ENCODE measurements at regions not wholly inside any gene's neighbourhood (a gene's known extent, or its start where the extent isn't known, plus 50 kb on each side); places are given as distances from the start of the nearest gene placed in this dataset.
A peak's percentile ranks its signal among the peaks of the same experiment; 100 is the strongest.

DNA sequence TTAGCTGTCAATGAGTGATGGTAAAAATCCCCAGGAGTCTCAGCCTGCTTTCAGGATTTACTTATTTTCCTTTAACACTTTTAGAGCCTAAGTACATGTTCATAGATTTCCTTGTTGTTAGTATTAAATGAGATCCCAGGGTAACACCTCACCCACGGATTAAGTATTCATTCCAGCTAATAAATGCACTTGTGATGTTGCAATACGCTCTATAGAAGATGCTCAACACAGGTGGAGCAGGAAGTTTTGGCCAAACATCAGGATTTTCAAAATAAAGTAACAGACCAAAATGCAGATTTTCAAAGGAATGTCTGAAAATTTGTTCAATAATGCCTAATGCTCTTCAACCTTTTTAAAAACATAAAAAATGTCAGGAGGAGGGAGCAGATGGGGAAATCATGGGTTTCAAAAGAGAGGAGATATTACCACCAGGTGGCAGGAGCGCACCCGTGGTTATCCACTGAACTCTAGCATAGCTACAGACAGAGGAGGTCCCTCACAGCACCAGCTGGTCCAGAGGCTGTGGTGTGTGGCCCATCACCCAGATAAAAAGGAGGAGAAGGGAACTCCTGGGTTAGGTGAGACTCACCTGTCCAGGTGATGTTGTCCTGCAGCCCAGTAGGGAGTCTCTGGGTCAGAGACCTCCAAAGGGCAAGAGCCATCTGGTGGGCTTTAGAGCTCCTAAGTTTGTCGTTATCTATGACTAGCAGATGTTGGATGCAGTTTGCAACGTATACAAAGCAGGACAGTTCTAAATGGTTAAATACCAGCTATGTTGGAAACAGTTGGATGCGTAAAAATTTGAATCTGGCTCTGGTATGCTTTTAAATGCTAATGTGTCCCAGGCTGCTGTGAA, 1158.4 kb upstream of the TMEM132C start:
- TF ChIP-seq, protein P1, sequence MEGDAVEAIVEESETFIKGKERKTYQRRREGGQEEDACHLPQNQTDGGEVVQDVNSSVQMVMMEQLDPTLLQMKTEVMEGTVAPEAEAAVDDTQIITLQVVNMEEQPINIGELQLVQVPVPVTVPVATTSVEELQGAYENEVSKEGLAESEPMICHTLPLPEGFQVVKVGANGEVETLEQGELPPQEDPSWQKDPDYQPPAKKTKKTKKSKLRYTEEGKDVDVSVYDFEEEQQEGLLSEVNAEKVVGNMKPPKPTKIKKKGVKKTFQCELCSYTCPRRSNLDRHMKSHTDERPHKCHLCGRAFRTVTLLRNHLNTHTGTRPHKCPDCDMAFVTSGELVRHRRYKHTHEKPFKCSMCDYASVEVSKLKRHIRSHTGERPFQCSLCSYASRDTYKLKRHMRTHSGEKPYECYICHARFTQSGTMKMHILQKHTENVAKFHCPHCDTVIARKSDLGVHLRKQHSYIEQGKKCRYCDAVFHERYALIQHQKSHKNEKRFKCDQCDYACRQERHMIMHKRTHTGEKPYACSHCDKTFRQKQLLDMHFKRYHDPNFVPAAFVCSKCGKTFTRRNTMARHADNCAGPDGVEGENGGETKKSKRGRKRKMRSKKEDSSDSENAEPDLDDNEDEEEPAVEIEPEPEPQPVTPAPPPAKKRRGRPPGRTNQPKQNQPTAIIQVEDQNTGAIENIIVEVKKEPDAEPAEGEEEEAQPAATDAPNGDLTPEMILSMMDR (IDR thresholded peaks at IDR 0.05; ENCODE audit: insufficient read depth, missing control alignments): peak; percentile 57
- FAIRE-seq (no peak), DNase-seq (ENCODE audit: insufficient read length, low spot score) (no peak)

DNA sequence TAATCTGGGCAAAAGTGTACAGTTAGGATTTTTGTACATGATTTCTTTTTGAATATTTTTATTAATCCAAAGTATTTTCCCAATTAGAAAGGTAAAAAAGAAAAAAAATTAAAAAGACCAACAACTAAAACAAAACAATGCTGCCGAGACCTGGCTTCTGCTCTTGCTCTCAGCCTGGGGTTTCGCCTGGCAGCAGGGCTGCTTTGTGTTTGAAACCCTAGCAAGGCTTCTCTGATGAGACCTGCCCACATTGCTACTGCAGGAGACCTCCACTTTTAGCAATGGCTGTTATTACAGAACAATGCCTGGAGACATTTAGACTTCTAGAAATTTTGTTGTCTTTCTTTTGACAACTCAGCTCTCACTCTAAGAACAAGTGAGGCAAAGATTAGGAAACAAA, 1153.0 kb upstream of the TMEM132C start:
- no peak for FAIRE-seq
- no peak for DNase-seq (ENCODE audit: insufficient read length, low spot score)
- TF ChIP-seq, protein P1 (IDR thresholded peaks at IDR 0.05; ENCODE audit: insufficient read depth, missing control alignments): no peak

DNA sequence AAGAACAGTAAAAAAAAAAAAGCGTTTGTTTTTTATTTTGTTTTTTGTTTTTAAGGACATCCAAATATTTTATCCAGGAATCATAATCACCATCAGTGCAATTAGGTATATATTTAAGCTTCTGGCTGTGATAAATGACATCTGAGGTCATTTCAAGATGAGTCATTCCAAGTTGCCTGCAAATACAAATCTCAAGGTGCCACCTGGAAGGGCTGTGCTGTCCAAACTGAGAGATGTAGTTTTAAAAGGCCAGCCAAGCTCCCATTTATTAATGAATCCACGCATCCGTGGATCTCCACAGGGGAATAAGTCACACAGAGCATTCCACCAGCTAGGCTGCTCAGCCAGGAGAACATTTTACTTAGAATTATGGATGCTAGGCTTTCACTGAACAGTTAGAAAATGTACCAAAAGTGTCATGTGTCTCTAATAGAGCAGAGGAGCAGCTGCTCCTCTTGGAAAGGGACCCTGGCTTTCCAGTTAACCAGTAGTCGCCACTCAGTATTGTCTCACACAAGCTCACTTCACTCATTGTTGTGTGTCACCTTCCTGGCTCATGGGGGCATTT, 1151.4 kb upstream of the TMEM132C start:
- DNase-seq (ENCODE audit: insufficient read length, low spot score) (no peak), FAIRE-seq (no peak)
- TF ChIP-seq, protein P1 (IDR thresholded peaks at IDR 0.05; ENCODE audit: insufficient read depth, missing control alignments): no peak

DNA sequence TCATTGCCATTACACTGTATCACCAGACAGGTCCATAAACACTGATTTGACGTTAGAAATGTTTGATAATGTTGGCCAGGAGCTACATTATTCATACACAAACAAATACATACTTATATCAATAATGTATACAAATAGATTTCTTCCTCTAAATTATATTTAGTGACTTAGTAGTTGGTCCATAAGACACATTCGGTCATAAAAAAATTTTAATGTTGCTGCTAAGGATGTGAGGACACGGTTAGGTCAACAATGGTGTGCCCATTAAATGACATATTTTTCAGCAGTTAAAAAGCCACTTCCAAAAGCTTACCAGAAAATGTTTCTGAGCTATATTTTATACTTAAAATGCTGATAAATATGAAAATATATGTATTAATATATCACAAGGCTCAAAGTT, 1148.7 kb upstream of the TMEM132C start:
- TF ChIP-seq, protein P1 (IDR thresholded peaks at IDR 0.05; ENCODE audit: insufficient read depth, missing control alignments): no peak
- DNase-seq (ENCODE audit: insufficient read length, low spot score): no peak
- FAIRE-seq: no peak

DNA sequence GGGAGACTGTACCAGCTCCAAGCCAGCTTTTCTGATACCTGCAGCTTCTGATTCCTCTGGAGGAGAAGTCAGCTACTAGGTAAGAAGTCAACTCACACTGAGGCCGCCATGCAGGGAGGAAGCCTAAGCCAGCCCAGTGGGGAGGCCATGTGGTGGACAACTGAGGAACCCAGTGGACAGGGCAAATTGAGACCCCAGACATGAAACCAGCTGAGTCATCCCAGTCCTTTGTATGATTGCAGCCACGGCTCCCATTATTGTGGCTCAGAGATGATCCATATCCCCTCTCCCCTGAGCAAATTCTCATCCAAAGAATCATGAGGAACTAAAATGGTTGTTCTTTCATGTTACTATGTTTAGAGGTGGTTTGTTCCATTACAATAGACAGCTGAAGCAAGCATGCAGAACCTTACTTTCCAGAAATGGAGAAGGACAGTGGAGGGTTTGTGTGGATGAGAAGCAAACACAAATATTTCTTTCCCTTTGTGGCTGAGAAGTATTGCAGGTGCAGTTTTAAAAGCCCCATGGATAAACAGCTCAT, 1147.3 kb upstream of the TMEM132C start:
- TF ChIP-seq, protein P1 (IDR thresholded peaks at IDR 0.05; ENCODE audit: insufficient read depth, missing control alignments): no peak
- DNase-seq (ENCODE audit: insufficient read length, low spot score): no peak
- no peak for FAIRE-seq

DNA sequence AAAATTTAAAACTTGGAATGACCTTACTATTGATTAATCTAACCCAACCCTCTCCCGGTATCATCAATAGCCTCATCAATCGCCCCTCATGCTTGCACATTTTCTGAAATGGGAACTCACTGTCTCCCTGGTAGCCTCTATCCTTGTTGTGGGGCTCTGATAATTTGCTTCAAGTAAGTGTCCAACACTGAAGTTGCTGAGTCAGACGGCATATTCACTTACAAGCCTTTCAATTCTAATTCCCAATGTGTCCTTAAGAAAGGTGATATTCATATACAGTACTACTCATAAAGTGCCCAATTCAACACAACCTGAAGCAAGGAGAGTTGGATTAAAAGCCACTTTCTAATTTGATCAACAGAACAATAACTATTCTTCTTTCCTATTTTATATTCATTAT, 1146.1 kb upstream of the TMEM132C start:
- no peak for DNase-seq (ENCODE audit: insufficient read length, low spot score)
- FAIRE-seq: no peak
- TF ChIP-seq, protein P1 (IDR thresholded peaks at IDR 0.05; ENCODE audit: insufficient read depth, missing control alignments): no peak
